Smooth muscle cell (in vitro differentiated cells): ENCODE measurements at regions not wholly inside any gene's neighbourhood (a gene's known extent, or its start where the extent isn't known, plus 50 kb on each side); places are given as distances from the start of the nearest gene placed in this dataset.

Experiments
- DNase-seq: peaks from one replicate; lab custom pipeline; 2025; ENCODE audit not compliant: unreplicated experiment; lab: John Stamatoyannopoulos, UW
- H2AFZ ChIP-seq: fragments of 200-600 bp; sonication (generic); 2 replicates; pipeline ENCODE4 v1.6.0; 2016; ENCODE audit warnings: antibody characterized with exemption, low read depth, mild to moderate bottlenecking
- H3F3A ChIP-seq: fragments of 200-600 bp; sonication (generic); 2 replicates; pipeline ENCODE4 v1.6.0; 2017; ENCODE audit warnings: antibody characterized with exemption, low read depth
- H3K27ac ChIP-seq: fragments of 200-600 bp; sonication (generic); 2 replicates; pipeline ENCODE4 v1.5.1; 2016; ENCODE audit warnings: low read depth, mild to moderate bottlenecking
- H3K27me3 ChIP-seq: fragments of 200-600 bp; sonication (generic); 2 replicates; pipeline ENCODE4 v1.6.1; 2016; ENCODE audit warnings: low read depth, mild to moderate bottlenecking
- H3K36me3 ChIP-seq: fragments of 200-600 bp; sonication (generic); 2 replicates; pipeline ENCODE4 v1.5.1; 2016; ENCODE audit warnings: low read depth
- H3K4me1 ChIP-seq: fragments of 200-600 bp; sonication (generic); 2 replicates; pipeline ENCODE4 v1.5.1; 2016; ENCODE audit warnings: low read depth
- H3K4me2 ChIP-seq: fragments of 200-600 bp; sonication (generic); 2 replicates; pipeline ENCODE4 v1.6.0; 2016; ENCODE audit warnings: mild to moderate bottlenecking
- H3K4me3 ChIP-seq: fragments of 200-600 bp; sonication (generic); 2 replicates; pipeline ENCODE4 v1.5.1; 2016; ENCODE audit warnings: mild to moderate bottlenecking
- H3K79me2 ChIP-seq: fragments of 200-600 bp; sonication (generic); 2 replicates; pipeline ENCODE4 v1.6.0; 2016; ENCODE audit warnings: low read depth, mild to moderate bottlenecking
- H3K9ac ChIP-seq: fragments of 200-600 bp; sonication (generic); 2 replicates; pipeline ENCODE4 v1.6.0; 2016; ENCODE audit warnings: low read depth
- H3K9me3 ChIP-seq: fragments of 200-600 bp; sonication (generic); replicated peaks from 2 replicates; pipeline ENCODE4 v1.5.1; 2016; ENCODE audit warnings: low read depth
- H4K20me1 ChIP-seq: fragments of 200-600 bp; sonication (generic); 2 replicates; pipeline ENCODE4 v1.6.0; 2016; ENCODE audit warnings: low read depth
- WGBS: methylation state at CpG from one replicate; pipeline ENCODE4 v1.1.7; 2016; ENCODE audit warnings: low lambda C conversion rate; 5-methylcytosine and 5-hydroxymethylcytosine counted together
- TF ChIP-seq, protein P1 (sequence below): fragments of 200-600 bp; sonication (generic); IDR thresholded peaks from 2 replicates; pipeline ENCODE4 v1.5.1; 2017; ENCODE audit warnings: borderline replicate concordance, mild to moderate bottlenecking, antibody characterized with exemption; ENCODE audit not compliant: insufficient read depth, poor library complexity, severe bottlenecking

DNA sequence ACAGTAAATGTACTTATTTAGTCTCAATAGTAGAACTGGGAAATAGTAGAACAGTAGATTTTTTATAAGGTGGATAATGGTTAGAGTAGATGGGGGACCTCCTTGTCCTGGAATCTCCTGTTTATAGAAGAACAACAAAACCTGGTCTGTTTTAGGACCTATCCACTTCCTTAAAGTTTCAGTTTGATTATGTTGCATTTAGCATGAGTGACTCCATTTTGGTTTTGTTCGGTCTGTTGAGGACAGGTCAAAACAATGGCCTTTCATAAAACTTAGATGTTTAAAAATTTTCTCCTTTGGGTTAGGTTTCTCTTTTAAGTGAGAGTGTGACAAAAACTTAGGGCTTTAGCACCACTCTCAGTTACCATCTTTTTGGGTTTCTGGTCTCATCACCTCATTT lies 308.9 kb downstream of the BTG1 start:
- Histone ChIP-seq H3K79me2 (no peaks in the 10 kb centered on the region), H3K27me3 (no peaks in the 10 kb centered on the region), H3K4me3 (no peak overlapping the region), H2AFZ (no peak overlapping the region), H3K9ac (no peak overlapping the region), H3K36me3 (no peaks in the 10 kb centered on the region), H3K4me1 (no peaks in the 10 kb centered on the region), H3F3A (no peaks in the 10 kb centered on the region), H4K20me1 (no peaks in the 10 kb centered on the region), H3K4me2 (no peak overlapping the region), H3K9me3 (no peaks in the 10 kb centered on the region), H3K27ac (no peak overlapping the region)
- no peak for DNase-seq
- TF ChIP-seq, protein P1, sequence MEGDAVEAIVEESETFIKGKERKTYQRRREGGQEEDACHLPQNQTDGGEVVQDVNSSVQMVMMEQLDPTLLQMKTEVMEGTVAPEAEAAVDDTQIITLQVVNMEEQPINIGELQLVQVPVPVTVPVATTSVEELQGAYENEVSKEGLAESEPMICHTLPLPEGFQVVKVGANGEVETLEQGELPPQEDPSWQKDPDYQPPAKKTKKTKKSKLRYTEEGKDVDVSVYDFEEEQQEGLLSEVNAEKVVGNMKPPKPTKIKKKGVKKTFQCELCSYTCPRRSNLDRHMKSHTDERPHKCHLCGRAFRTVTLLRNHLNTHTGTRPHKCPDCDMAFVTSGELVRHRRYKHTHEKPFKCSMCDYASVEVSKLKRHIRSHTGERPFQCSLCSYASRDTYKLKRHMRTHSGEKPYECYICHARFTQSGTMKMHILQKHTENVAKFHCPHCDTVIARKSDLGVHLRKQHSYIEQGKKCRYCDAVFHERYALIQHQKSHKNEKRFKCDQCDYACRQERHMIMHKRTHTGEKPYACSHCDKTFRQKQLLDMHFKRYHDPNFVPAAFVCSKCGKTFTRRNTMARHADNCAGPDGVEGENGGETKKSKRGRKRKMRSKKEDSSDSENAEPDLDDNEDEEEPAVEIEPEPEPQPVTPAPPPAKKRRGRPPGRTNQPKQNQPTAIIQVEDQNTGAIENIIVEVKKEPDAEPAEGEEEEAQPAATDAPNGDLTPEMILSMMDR: no peak
- WGBS: 96% methylated on average over 1 of the region's 1 CpG

DNA sequence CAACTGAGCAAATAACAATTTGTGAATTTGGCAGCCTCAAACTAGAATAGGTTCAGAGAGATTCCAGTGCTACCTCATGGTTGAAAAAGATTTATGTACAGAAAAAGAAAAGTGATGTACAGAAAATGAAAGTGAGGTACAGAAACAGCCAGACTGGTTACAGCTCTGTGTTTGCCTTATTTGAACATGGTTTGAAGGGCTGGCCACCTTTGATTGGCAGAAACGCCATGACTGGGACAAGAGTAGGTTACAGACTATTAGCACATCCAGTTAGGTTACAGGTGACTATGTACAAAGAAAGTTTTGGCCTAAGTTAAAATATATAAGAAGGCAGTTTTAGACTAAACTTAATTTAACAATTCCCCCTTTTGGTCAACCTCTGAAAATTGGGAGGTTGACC lies 309.4 kb downstream of the BTG1 start:
- H3K4me2 ChIP-seq: no peak overlapping the region
- 86% methylated on average over 1 of the region's 1 CpG for WGBS
- H3K9ac ChIP-seq: no peak overlapping the region
- no peaks in the 10 kb centered on the region for H3K79me2 ChIP-seq
- DNase-seq: no peak
- H4K20me1 ChIP-seq: no peaks in the 10 kb centered on the region
- no peaks in the 10 kb centered on the region for H3F3A ChIP-seq
- no peak overlapping the region for H3K27ac ChIP-seq
- no peak overlapping the region for H2AFZ ChIP-seq
- no peak overlapping the region for H3K4me3 ChIP-seq
- H3K9me3 ChIP-seq: no peaks in the 10 kb centered on the region
- no peaks in the 10 kb centered on the region for H3K27me3 ChIP-seq
- H3K36me3 ChIP-seq: no peaks in the 10 kb centered on the region
- H3K4me1 ChIP-seq: no peaks in the 10 kb centered on the region
- TF ChIP-seq, protein P1: no peak

DNA sequence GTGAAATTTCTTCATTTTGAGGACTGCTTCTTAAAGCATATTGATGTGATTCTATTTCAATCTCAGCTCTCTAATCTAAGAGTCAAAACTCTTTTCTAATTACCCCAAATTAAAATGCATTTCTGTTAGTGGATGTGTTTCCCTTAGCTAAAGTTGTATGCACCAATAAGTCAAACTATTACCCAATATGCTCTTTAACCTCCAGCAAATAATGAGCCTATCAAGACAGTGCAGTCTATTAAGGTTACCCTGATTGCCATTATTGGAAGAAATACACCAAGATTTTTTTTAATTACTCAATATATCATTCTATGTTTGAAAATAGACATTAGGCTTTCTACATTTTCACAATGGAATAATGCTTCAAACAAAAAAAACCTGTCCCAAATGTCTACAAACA lies 310.0 kb downstream of the BTG1 start:
- Histone ChIP-seq H4K20me1 (no peaks in the 10 kb centered on the region), H3K4me2 (no peak overlapping the region), H3K27ac (no peak overlapping the region), H3K9me3 (no peaks in the 10 kb centered on the region), H3K4me1 (no peaks in the 10 kb centered on the region), H3K79me2 (no peaks in the 10 kb centered on the region), H3K9ac (no peak overlapping the region), H3K4me3 (no peak overlapping the region), H3F3A (no peaks in the 10 kb centered on the region), H3K36me3 (no peaks in the 10 kb centered on the region), H3K27me3 (no peaks in the 10 kb centered on the region), H2AFZ (no peak overlapping the region)
- TF ChIP-seq, protein P1: no peak
- DNase-seq: no peak

DNA sequence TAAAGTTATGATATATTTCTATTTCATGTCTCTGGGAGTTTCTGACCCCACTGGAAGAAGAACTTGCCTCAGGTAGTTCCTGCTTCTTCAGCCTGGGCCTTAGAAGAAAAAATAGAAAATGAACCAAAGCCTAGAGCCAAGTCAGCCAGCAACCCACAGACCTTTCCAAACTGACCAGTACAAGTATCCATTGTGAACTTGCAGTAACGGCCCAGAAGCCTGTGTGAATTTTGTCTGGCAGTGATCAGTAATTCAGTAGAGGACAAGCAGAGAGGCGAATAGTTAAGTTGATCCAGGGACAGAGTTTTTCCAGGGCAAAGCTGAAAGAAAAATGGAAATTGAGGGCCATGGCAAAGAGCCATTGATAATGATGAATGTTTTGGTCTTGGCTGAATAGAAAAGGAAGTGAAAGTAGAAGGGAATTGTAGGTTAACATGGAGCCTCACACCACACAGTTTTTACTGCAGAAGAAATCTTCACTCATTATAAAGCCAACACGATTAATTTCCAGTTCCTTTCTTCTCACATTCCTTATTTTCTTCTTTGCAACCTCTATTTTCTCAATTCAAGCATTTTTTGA lies 311.8 kb downstream of the BTG1 start:
- Histone ChIP-seq H3K4me2 (no peak overlapping the region), H2AFZ (no peak overlapping the region), H3K36me3 (no peaks in the 10 kb centered on the region), H4K20me1 (no peaks in the 10 kb centered on the region), H3K27ac (no peak overlapping the region), H3K79me2 (no peaks in the 10 kb centered on the region), H3K4me1 (no peaks in the 10 kb centered on the region), H3K4me3 (no peak overlapping the region), H3K9ac (no peak overlapping the region), H3K9me3 (no peaks in the 10 kb centered on the region), H3F3A (no peaks in the 10 kb centered on the region), H3K27me3 (no peaks in the 10 kb centered on the region)
- 95% methylated on average over 3 of the region's 3 CpGs for WGBS
- DNase-seq: no peak
- TF ChIP-seq, protein P1: no peak
